SKM-1 (cell line): ENCODE measurements at regions not wholly inside any gene's neighbourhood (a gene's known extent, or its start where the extent isn't known, plus 50 kb on each side); places are given as distances from the start of the nearest gene placed in this dataset.
A peak's percentile ranks its signal among the peaks of the same experiment; 100 is the strongest.

ENCODE experiments used
- DNase-seq: peaks from one replicate; lab custom pipeline; 2025; ENCODE audit not compliant: unreplicated experiment; lab: John Stamatoyannopoulos, UW

DNA sequence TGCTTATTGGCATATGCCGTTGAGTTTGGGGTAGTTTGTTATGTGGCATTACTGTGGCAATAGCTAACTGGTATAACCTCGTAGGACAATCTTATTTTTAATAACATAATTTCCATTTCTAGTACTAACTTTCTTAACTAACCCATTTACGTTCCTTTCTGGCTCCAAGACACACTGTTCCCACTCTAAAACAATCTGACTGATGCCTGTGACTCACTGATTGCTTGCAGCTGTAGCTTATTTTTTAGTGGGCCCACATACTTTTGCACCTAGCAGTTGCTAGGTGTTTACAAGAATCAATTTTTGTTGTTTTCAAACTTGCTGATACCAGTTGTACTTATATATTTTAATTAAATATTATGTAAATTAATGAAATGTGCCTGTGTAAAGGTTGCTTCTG is 52.2 kb downstream of the FAT3 start:
- no peak for DNase-seq

DNA sequence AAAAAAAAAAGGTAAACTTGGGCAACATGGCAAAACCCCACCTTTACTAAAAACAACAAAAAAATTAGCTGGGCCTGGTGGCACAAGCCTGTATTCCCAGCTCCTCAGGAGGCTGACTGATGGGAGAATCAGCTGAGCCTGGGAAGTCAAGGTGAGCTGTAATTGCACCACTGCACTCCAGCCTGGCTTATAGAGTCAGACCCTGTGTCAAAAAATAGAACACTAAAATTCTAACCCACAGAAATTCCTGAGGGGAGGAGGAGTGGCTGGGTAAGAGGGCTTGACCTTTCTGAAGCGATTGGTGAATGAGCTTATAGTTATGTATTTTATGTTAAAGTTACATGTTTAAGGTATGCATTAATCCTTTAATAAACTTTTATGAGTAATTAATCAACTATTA is 53.3 kb downstream of the FAT3 start:
- DNase-seq: no peak

DNA sequence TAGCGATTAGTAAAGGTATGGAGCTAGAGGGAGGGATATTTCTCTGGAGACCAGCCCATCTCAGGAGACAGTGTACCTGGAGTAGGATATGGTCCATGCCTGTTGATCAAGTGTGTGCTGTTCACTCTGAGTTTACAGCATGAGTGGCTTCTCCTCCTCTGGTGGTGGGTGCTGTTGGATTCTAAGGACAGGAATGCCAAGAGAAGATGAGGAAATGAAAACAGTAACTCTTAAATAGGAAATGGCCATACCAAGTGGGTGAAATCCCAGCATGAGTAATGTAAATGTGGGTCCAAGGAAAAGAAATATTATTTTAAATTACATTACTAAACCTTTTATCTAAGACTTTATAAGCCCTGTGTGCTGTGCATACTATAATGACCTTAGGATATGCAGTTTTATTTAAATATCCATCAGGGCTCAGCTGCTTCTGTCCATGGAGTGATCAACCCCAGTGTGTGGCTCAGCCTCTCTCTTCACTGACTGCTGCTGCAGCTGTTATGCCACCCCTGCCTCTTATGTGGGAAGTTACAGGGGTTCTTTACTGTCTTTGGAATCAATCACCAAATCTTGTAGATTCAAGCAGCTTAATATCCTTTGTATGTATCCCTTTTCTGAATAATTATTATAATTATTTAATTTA is 54.3 kb downstream of the FAT3 start:
- no peak for DNase-seq

- no peak for DNase-seq
Observed at GRCh38 chr11:92284107-92284506, 59.5 kb downstream of the FAT3 start.

DNA sequence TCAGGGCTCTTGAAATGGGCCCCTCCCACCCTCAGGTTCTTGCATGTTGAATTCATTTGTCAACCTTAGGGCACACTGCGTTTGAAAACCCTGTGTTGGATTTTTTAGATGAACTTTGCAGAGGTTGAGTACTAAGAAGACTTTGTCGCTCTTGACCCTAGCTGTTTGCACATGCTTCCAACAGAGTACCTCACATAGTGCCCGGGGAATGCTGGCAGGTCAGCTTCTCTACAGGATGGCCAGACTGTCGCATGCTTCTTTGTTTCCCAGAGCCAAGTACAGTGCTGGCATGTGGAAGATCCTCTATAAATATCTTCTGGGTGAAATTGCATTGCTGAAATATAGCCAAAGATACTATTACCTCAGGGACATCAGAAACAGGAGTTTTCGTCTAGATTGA is 59.9 kb downstream of the FAT3 start:
- no peak for DNase-seq

DNA sequence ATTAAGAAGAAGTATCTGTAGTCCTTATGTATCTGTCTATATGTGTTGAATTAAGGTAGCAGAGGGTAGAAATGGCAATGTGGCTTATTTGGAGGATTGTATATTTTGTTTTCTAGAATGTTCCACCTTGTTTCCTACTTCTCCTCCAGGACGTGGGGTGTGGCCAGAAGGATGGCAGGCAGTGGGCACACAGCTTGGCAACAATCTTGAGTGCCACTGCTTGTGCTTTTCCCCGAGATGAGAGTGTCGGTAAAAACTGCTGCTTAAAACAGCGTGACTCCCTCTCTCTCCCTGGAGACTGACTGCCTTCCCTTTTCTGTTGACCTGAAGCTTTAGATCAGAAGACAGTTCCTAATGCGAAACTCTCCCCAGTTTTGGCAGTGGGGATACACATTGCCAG is 61.2 kb downstream of the FAT3 start:
- no peak for DNase-seq

GRCh38 chr11:92286709-92287108 is 62.1 kb downstream of the FAT3 start:
- no peak for DNase-seq

- DNase-seq: no peak
Observed at GRCh38 chr11:92295175-92296137, 70.8 kb downstream of the FAT3 start.

GRCh38 chr11:92296138-92296515 is 71.5 kb downstream of the FAT3 start:
- DNase-seq: no peak

- DNase-seq: no peak
Observed at GRCh38 chr11:92297567-92298553, 73.2 kb downstream of the FAT3 start.

DNA sequence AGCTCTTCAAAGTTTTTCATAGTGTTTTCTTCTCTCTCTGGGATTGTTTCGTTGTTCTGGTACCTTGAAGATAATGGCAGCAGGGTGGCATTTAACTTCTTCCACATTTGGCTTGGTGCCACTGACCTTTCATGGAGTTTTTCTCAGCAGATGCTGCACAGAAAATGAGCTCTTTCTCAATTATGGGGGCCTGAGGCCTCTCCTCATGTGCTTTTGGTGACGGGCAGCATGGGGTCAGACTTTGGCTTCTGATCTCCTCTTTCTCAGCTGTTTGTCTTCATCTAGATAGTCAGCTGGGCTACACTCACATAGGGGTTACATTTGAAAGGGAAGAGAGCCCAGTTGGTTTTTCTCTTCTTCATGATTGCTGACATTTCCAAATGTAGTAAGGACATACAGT is 76.3 kb downstream of the FAT3 start:
- DNase-seq: no peak

DNA sequence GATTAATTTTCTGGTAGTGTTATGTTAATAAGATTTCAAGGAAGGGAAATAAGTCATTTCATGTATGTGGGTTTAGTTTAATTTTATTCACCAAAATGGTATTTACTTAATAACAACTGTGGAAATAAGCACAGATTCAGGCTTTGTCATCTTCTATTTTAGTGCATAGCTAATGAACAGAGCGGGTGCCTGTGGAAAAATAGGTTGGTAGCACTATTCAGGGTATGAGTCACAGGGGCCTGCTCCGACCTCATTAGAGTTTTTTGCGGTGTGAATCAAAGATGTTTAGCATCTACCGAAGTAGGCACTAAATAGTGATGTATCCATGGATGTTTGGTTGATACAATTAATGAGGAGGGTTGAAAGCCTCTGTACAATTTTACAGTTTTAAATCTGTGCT is 78.2 kb downstream of the FAT3 start:
- DNase-seq: no peak

DNA sequence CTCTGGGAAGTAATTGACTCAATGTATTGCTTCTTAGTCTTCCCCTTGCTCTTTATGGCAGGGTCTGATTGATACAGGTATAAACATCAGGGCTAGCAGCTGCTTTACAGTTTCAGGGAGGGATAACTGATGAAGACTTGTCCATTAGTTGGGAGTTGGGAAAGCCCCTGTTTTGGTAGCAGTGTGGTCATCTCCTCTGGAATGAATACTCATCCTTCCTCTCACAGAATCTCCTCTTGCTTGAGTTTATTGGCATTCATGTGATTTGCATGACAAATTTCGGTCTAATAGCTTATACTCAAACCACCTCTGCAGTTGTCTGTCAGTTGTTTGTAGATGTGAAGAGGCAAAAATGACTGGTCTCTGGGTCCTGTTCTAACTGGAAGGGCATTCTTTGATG is 79.7 kb downstream of the FAT3 start:
- no peak for DNase-seq

- no peak for DNase-seq
Observed at GRCh38 chr11:92306966-92307510, 82.4 kb downstream of the FAT3 start.

DNA sequence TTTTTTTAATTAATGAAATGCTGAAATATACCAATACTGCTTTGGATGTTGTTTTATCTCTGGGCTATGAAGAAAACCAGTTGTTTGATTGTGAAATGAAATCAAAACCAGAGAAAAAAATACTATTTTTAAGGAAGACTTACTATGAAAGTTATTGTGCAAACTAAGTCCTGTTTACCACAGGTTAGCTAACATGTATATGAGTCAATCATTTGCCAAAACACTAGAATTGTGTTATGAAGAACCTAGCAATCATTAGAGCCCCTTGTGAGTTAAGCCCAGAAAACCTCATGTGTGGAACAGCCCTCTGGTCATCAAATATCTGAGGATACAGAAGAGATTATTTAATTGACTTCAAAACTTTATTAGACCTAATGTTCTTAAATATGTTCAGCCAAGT is 83.7 kb downstream of the FAT3 start:
- DNase-seq: no peak

- peak; percentile 78 for DNase-seq
Observed at GRCh38 chr11:92311616-92312449, 87.2 kb downstream of the FAT3 start.

DNA sequence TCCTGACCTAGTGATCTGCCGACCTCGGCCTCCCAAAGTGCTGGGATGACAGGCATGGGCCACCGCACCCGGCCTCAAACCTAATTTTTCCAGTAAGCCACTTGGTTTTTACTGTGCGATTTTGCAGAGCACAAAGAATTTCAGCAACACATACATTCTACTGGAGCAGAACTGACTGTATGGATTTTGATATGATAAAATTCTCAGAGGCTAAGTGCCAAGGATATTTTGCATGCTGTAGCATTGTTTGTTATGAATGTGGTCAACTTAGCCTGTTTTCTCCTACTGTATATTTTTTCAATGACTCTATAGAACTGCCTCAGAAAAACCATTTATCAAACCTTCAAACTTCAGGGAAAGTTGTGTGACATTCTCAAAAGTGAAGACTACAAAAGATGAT is 89.2 kb downstream of the FAT3 start:
- no peak for DNase-seq

GRCh38 chr11:92314499-92314898 is 89.9 kb downstream of the FAT3 start:
- no peak for DNase-seq

GRCh38 chr11:92316106-92316809 is 91.6 kb downstream of the FAT3 start:
- DNase-seq: no peak

GRCh38 chr11:92317222-92317621 is 92.6 kb downstream of the FAT3 start:
- DNase-seq: no peak
